ENCODE measurements at regions not wholly inside any gene's neighbourhood (a gene's known extent, or its start where the extent isn't known, plus 50 kb on each side); places are given as distances from the start of the nearest gene placed in this dataset.

DNA sequence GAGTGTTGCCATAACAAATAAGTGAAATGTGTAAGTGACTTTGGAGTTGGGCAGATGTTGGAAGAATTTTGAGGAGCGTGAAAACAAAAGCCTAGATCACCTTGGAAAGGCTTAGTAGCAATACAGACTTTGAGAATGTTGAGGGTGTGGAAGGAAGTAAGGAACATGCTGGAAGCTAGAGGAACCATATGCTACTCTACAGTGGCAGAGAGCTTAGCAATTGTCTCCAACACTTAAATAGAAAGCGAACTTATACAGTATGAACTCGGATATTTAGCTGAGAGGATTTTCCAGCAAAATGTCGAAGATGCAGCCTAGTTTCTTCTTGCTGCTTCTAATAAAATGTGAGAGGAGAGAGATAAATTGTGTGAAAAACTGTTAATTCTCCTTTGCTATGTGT lies 271.2 kb downstream of the ADRA2A start:
- TF ChIP-seq CTCF (IDR thresholded peaks at IDR 0.05) (no peak), POLR2A (IDR thresholded peaks at IDR 0.05) (no peak), EP300 (IDR thresholded peaks at IDR 0.05) (no peak)
